ENCODE measurements at regions not wholly inside any gene's neighbourhood (a gene's known extent, or its start where the extent isn't known, plus 50 kb on each side); places are given as distances from the start of the nearest gene placed in this dataset.
A peak's percentile ranks its signal among the peaks of the same experiment; 100 is the strongest.

DNA sequence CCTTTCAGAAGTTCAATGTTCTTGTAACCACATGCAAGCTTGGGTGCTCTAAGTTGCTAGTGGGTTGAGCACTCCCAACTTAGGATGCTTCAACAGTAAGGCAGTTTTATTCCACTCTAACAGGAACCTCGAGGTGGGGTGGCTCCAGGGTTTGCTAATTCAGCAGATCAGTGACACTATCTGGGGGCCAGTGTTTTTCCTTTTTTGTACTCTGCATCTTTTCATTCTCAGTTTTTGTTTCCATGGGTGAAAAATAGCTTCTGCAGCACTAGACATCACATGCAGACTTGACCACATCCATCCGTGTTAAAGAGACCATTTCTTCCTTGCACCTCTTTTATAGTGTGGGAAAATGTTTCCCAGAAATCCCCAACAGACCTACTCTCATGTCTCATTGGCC lies 497.6 kb downstream of the STIM2 start (continued):
- TF ChIP-seq, protein P1, sequence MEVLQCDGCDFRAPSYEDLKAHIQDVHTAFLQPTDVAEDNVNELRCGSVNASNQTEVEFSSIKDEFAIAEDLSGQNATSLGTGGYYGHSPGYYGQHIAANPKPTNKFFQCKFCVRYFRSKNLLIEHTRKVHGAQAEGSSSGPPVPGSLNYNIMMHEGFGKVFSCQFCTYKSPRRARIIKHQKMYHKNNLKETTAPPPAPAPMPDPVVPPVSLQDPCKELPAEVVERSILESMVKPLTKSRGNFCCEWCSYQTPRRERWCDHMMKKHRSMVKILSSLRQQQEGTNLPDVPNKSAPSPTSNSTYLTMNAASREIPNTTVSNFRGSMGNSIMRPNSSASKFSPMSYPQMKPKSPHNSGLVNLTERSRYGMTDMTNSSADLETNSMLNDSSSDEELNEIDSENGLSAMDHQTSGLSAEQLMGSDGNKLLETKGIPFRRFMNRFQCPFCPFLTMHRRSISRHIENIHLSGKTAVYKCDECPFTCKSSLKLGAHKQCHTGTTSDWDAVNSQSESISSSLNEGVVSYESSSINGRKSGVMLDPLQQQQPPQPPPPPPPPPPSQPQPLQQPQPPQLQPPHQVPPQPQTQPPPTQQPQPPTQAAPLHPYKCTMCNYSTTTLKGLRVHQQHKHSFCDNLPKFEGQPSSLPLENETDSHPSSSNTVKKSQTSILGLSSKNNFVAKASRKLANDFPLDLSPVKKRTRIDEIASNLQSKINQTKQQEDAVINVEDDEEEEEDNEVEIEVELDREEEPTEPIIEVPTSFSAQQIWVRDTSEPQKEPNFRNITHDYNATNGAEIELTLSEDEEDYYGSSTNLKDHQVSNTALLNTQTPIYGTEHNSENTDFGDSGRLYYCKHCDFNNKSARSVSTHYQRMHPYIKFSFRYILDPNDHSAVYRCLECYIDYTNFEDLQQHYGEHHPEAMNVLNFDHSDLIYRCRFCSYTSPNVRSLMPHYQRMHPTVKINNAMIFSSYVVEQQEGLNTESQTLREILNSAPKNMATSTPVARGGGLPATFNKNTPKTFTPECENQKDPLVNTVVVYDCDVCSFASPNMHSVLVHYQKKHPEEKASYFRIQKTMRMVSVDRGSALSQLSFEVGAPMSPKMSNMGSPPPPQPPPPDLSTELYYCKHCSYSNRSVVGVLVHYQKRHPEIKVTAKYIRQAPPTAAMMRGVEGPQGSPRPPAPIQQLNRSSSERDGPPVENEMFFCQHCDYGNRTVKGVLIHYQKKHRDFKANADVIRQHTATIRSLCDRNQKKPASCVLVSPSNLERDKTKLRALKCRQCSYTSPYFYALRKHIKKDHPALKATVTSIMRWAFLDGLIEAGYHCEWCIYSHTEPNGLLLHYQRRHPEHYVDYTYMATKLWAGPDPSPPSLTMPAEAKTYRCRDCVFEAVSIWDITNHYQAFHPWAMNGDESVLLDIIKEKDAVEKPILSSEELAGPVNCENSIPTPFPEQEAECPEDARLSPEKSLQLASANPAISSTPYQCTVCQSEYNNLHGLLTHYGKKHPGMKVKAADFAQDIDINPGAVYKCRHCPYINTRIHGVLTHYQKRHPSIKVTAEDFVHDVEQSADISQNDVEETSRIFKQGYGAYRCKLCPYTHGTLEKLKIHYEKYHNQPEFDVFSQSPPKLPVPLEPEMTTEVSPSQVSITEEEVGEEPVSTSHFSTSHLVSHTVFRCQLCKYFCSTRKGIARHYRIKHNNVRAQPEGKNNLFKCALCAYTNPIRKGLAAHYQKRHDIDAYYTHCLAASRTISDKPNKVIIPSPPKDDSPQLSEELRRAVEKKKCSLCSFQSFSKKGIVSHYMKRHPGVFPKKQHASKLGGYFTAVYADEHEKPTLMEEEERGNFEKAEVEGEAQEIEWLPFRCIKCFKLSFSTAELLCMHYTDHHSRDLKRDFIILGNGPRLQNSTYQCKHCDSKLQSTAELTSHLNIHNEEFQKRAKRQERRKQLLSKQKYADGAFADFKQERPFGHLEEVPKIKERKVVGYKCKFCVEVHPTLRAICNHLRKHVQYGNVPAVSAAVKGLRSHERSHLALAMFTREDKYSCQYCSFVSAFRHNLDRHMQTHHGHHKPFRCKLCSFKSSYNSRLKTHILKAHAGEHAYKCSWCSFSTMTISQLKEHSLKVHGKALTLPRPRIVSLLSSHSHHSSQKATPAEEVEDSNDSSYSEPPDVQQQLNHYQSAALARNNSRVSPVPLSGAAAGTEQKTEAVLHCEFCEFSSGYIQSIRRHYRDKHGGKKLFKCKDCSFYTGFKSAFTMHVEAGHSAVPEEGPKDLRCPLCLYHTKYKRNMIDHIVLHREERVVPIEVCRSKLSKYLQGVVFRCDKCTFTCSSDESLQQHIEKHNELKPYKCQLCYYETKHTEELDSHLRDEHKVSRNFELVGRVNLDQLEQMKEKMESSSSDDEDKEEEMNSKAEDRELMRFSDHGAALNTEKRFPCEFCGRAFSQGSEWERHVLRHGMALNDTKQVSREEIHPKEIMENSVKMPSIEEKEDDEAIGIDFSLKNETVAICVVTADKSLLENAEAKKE (CRISPR knock-in tag; IDR thresholded peaks at IDR 0.05): no peak
- no peak for TF ChIP-seq STAT1 (IDR thresholded peaks at IDR 0.05; ENCODE audit: unreplicated experiment)
- TF ChIP-seq NANOG (IDR thresholded peaks at IDR 0.05; ENCODE audit: borderline replicate concordance): no peak
- TF ChIP-seq JUNB (IDR thresholded peaks at IDR 0.05; ENCODE audit: unreplicated experiment): no peak
- TF ChIP-seq, protein P2, sequence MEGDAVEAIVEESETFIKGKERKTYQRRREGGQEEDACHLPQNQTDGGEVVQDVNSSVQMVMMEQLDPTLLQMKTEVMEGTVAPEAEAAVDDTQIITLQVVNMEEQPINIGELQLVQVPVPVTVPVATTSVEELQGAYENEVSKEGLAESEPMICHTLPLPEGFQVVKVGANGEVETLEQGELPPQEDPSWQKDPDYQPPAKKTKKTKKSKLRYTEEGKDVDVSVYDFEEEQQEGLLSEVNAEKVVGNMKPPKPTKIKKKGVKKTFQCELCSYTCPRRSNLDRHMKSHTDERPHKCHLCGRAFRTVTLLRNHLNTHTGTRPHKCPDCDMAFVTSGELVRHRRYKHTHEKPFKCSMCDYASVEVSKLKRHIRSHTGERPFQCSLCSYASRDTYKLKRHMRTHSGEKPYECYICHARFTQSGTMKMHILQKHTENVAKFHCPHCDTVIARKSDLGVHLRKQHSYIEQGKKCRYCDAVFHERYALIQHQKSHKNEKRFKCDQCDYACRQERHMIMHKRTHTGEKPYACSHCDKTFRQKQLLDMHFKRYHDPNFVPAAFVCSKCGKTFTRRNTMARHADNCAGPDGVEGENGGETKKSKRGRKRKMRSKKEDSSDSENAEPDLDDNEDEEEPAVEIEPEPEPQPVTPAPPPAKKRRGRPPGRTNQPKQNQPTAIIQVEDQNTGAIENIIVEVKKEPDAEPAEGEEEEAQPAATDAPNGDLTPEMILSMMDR (conservative IDR thresholded peaks at IDR 0.05; ENCODE audit: low read depth in 2 of 2): no peak
- no peak for TF ChIP-seq ZNF114 (CRISPR knock-in tag; IDR thresholded peaks at IDR 0.05)

DNA sequence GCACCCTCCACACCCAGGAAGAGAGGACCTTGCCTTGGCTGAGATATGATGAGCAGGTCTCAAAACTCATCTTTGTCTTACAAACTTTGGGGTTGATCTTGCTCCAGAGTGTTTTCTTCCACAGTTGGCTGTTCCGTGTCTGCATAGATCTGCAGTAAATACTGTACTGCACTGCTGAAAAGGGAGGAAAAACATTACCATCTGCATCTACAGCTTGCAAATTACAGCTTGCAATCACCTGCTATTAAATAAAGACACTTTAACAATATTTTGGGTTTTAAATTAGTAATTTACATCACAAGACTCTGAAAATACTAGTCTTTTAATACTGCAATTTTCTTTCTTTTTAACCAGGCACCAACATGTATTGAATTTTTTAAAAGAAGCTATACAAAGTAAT lies 499.5 kb downstream of the STIM2 start:
- DNase-seq (ENCODE audit: low spot score): no peak
- Histone ChIP-seq H3K36me3 (ENCODE audit: insufficient read depth) (no peaks in the 10 kb centered on the region), H3K4me3 (no peak overlapping the region), H3K9me2 (ENCODE audit: insufficient read depth) (no peaks in the 10 kb centered on the region), H3K4me1 (ENCODE audit: insufficient read depth) (peaks cover 9% of the 10 kb centered on the region), H2AFZ (peak overlapping the region; percentile 53), H4K20me1 (replicated peaks; ENCODE audit: insufficient read depth) (no peaks in the 10 kb centered on the region), H3F3A (replicated peaks; ENCODE audit: low read depth) (no peaks in the 10 kb centered on the region), H3K4me2 (no peak overlapping the region), H3K79me2 (replicated peaks; ENCODE audit: insufficient read depth) (no peaks in the 10 kb centered on the region), H3K27me3 (ENCODE audit: insufficient read depth) (no peaks in the 10 kb centered on the region), H3K27ac (ENCODE audit: low read depth) (no peak overlapping the region)
- H3K4me3 Mint-ChIP-seq: no peak overlapping the region
- no peak for ATAC-seq
- H3K27me3 Mint-ChIP-seq (ENCODE audit: insufficient read depth, low read depth, poor library complexity): no peaks in the 10 kb centered on the region
- H3K9me3 Mint-ChIP-seq: no peaks in the 10 kb centered on the region
- peaks cover 26% of the 10 kb centered on the region; the same call in 2 of the 3 replicates for H3K4me1 Mint-ChIP-seq
- no peaks in the 10 kb centered on the region for H3K36me3 Mint-ChIP-seq (ENCODE audit: low read depth)
- no peak overlapping the region for H3K27ac Mint-ChIP-seq
- TF ChIP-seq ZNF331 (CRISPR knock-in tag; IDR thresholded peaks at IDR 0.05; ENCODE audit: low read depth) (no peak), POLR2AphosphoS5 (IDR thresholded peaks at IDR 0.05; ENCODE audit: low read depth) (no peak), ZNF114 (CRISPR knock-in tag; IDR thresholded peaks at IDR 0.05) (no peak), NANOG (IDR thresholded peaks at IDR 0.05; ENCODE audit: borderline replicate concordance) (no peak)
- TF ChIP-seq, protein P3, sequence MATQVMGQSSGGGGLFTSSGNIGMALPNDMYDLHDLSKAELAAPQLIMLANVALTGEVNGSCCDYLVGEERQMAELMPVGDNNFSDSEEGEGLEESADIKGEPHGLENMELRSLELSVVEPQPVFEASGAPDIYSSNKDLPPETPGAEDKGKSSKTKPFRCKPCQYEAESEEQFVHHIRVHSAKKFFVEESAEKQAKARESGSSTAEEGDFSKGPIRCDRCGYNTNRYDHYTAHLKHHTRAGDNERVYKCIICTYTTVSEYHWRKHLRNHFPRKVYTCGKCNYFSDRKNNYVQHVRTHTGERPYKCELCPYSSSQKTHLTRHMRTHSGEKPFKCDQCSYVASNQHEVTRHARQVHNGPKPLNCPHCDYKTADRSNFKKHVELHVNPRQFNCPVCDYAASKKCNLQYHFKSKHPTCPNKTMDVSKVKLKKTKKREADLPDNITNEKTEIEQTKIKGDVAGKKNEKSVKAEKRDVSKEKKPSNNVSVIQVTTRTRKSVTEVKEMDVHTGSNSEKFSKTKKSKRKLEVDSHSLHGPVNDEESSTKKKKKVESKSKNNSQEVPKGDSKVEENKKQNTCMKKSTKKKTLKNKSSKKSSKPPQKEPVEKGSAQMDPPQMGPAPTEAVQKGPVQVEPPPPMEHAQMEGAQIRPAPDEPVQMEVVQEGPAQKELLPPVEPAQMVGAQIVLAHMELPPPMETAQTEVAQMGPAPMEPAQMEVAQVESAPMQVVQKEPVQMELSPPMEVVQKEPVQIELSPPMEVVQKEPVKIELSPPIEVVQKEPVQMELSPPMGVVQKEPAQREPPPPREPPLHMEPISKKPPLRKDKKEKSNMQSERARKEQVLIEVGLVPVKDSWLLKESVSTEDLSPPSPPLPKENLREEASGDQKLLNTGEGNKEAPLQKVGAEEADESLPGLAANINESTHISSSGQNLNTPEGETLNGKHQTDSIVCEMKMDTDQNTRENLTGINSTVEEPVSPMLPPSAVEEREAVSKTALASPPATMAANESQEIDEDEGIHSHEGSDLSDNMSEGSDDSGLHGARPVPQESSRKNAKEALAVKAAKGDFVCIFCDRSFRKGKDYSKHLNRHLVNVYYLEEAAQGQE (IDR thresholded peaks at IDR 0.05; ENCODE audit: unreplicated experiment): no peak
- TF ChIP-seq, protein P2 (conservative IDR thresholded peaks at IDR 0.05; ENCODE audit: low read depth in 2 of 2): no peak
